AG04450 (cell line): ENCODE measurements at regions not wholly inside any gene's neighbourhood (a gene's known extent, or its start where the extent isn't known, plus 50 kb on each side); places are given as distances from the start of the nearest gene placed in this dataset.

Source experiments
- CTCF ChIA-PET: fragments of 300-600, 350-600 bp; formaldehyde crosslinking; extraction: SDS; loops from one replicate; lab custom pipeline; 2022; ENCODE audit warnings: antibody characterized with exemption, inconsistent platforms; lab: Charles Lee
- POLR2A ChIA-PET: fragments of 350-600 bp; formaldehyde crosslinking; extraction: SDS; loops from one replicate; lab custom pipeline; 2021; ENCODE audit warnings: antibody characterized with exemption, inconsistent platforms; lab: Yijun Ruan, JAX
- DNase-seq: peaks from one replicate; pipeline ENCODE4 v3.0.0-alpha.2; 2011; ENCODE audit warnings: low read depth, low spot score
- H3K27ac ChIP-seq: one replicate; pipeline ENCODE4 v1.5.1; 2012; ENCODE audit warnings: low read depth, low read length, control low read depth
- H3K27me3 ChIP-seq: one replicate; pipeline ENCODE4 v1.6.0; 2012; ENCODE audit warnings: low read length; ENCODE audit not compliant: control insufficient read depth, insufficient read depth
- H3K4me3 ChIP-seq: 2 replicates; pipeline ENCODE4 v1.5.1; 2011; ENCODE audit warnings: mild to moderate bottlenecking, low read depth, low read length, control low read depth
- H3K9me3 ChIP-seq: 2 replicates; pipeline ENCODE4 v1.5.1; 2012; ENCODE audit warnings: low read length; ENCODE audit not compliant: control insufficient read depth, insufficient read depth
- TF ChIP-seq, protein P1 (sequence below): IDR thresholded peaks from 2 replicates; pipeline ENCODE4 v1.5.1; 2011; ENCODE audit warnings: low read depth, low read length, control low read depth, inconsistent platforms

DNA sequence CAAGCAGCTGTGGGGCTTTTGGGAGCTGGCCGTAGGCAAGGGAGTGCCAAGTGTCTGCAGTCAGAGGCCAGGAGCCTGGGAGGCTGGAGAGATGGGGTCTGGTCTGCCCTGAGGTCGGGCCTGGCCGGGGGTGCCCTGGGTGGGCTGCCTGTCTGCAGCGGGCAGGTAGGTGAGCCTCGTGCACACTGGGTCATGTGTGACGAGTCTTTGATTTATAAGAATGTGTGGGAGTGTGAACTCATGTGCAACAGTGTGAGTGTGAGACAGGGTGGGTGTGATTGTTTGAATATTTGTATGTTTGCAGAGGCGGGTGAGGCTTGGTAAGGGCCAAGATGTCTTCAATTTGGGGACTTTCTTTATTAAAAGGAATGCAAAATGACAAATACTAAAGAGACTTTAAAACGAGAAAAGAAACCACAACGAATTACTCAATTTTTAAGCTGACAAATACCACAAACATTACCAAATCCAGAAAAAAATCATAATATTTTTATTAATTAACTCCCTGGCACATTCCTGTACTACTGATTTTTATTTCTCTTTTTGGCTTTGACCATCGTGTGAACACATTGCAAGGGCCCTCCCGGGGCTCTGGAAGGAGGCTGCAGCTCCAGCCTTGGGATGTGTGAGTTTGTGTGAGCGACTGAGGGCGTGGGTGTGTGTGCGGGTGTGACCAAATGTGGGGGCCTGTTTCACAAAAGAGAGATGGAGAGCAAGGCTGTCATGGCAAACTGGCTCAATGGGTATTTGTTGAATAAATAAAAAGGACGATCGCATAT is 110.3 kb upstream of the WNT4 start:
- no peak for DNase-seq
- peaks cover 44% of the 10 kb centered on the region for H3K27me3 ChIP-seq
- TF ChIP-seq, protein P1, sequence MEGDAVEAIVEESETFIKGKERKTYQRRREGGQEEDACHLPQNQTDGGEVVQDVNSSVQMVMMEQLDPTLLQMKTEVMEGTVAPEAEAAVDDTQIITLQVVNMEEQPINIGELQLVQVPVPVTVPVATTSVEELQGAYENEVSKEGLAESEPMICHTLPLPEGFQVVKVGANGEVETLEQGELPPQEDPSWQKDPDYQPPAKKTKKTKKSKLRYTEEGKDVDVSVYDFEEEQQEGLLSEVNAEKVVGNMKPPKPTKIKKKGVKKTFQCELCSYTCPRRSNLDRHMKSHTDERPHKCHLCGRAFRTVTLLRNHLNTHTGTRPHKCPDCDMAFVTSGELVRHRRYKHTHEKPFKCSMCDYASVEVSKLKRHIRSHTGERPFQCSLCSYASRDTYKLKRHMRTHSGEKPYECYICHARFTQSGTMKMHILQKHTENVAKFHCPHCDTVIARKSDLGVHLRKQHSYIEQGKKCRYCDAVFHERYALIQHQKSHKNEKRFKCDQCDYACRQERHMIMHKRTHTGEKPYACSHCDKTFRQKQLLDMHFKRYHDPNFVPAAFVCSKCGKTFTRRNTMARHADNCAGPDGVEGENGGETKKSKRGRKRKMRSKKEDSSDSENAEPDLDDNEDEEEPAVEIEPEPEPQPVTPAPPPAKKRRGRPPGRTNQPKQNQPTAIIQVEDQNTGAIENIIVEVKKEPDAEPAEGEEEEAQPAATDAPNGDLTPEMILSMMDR, result no peak
- H3K27ac ChIP-seq, result no peak overlapping the region
- ChIA-PET CTCF (interaction anchor here (0.5 to 0.7 kb wide), 2 partner anchors 236 to 623 kb away, joined by 4 to 5 read pairs; no protein-coding TSS in a partner anchor), POLR2A (no interaction called here)
- H3K9me3 ChIP-seq, result no peaks in the 10 kb centered on the region; the same call in 1 of the 2 replicates
- no peak overlapping the region for H3K4me3 ChIP-seq

DNA sequence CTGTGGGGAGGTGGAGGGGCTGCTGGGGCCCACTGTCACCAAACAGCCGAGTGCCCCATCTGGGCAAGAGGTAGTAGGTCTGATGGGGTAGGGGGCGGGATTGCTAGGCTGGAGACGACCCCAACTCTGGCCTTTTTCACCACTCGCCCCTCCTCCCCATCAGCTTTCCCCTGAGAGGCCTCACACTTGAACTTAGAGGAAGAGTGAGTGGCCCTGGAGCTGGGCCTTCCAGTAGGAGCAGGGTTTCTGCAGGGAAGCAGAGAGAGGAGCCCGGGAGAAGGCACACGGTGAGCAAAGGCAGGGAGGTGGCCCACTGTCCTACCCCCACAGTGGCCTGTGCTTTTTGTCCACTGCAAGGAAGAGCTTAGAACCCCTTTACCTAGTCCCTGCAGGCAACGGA is 111.9 kb upstream of the WNT4 start:
- no peaks in the 10 kb centered on the region; the same call in 1 of the 2 replicates for H3K9me3 ChIP-seq
- TF ChIP-seq, protein P1, result no peak
- CTCF ChIA-PET, result no interaction called here
- H3K27me3 ChIP-seq, result peaks cover 36% of the 10 kb centered on the region
- H3K27ac ChIP-seq, result no peak overlapping the region
- DNase-seq, result no peak
- H3K4me3 ChIP-seq, result no peak overlapping the region
- POLR2A ChIA-PET, result interaction anchor here (0.6 kb wide), 1 partner anchor 148 kb away, joined by 3 read pairs; no protein-coding TSS in a partner anchor

DNA sequence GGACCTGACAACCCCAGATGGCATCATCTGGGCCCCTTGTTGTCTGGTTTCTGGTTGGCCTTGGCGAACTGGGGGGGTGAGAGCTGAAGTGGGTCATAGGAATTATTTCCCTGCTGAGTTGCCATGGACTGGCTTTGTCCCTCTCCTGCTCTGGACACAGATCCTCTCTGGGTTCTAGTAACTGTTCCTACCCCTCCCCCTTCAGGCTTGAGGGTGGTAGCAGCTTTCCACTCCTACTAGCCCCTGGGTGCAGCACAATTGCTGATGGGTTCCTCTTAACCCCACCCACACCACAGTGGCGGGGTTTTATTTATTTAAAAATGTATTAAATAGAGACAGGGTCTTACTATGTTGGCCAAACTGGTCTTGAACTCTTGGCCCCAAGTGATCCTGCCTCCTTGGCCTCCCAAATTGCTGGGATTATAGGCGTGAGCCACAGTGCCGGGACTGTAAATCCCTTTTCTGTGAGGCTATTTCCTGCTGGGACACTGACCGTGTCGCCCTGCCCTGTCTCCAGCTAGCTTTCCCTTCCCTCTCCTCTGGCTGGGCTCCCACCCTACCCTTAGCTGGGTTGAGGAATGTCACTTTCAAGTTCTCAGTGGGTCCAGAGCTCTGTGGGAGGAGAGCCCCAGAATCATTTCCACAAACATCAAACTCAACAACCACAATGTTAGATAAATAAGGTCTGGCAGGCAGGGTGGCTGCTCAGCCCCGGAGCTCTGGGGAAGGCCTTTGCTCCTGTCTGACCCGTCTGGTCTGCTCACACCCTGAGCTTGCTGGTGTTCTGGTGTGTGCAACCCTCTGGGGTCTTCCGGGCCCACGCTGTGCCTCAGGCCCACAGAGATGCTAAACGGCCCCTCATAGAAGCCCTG is 112.7 kb upstream of the WNT4 start:
- CTCF ChIA-PET, result no interaction called here
- no peaks in the 10 kb centered on the region; the same call in 1 of the 2 replicates for H3K9me3 ChIP-seq
- TF ChIP-seq, protein P1, result no peak
- DNase-seq, result no peak
- no peak overlapping the region for H3K27ac ChIP-seq
- POLR2A ChIA-PET, result no interaction called here
- peaks cover 34% of the 10 kb centered on the region for H3K27me3 ChIP-seq
- H3K4me3 ChIP-seq, result no peak overlapping the region

GRCh38 chr1:22256213-22256512 is 113.3 kb upstream of the WNT4 start:
- Histone ChIP-seq H3K27me3 (peaks cover 32% of the 10 kb centered on the region), H3K27ac (no peak overlapping the region), H3K4me3 (no peak overlapping the region), H3K9me3 (no peaks in the 10 kb centered on the region; the same call in 1 of the 2 replicates)
- ChIA-PET CTCF (no interaction called here), POLR2A (no interaction called here)
- no peak for DNase-seq
- TF ChIP-seq, protein P1, result no peak
